ENCODE measurements at regions not wholly inside any gene's neighbourhood (a gene's known extent, or its start where the extent isn't known, plus 50 kb on each side); places are given as distances from the start of the nearest gene placed in this dataset.
"Not testable (repeated sequence)": the region's sequence is repeated elsewhere in the genome, so short reads cannot be mapped to it uniquely, and the experiment has no call there.

GRCh38 chr2:133988316-133988891, 265.5 kb upstream of the MGAT5 start:
- peaks cover 6% of the 10 kb centered on the region for H3K27me3 Mint-ChIP-seq
- DNase-seq (no peak), ATAC-seq (ENCODE audit: low read depth) (no peak)
- H3K27ac Mint-ChIP-seq = no peak overlapping the region
- no peaks in the 10 kb centered on the region for H3K36me3 Mint-ChIP-seq (ENCODE audit: low read depth)
- no peaks in the 10 kb centered on the region for H3K4me1 Mint-ChIP-seq
- intact Hi-C loops (cut with micrococcal nuclease) = no loop called here
- CTCF ChIA-PET = no interaction called here
- no peaks in the 10 kb centered on the region for H3K9me3 Mint-ChIP-seq
- H3K4me3 Mint-ChIP-seq = no peak overlapping the region
- TF ChIP-seq CTCF (IDR thresholded peaks at IDR 0.05) = no peak
- POLR2A ChIA-PET = no interaction called here

- ATAC-seq (ENCODE audit: low read depth) (no peak), DNase-seq (no peak)
- CTCF ChIA-PET = no interaction called here
- no peak for TF ChIP-seq CTCF (IDR thresholded peaks at IDR 0.05)
- intact Hi-C loops (cut with micrococcal nuclease) = no loop called here
- Mint-ChIP-seq H3K9me3 (no peaks in the 10 kb centered on the region), H3K36me3 (ENCODE audit: low read depth) (no peaks in the 10 kb centered on the region), H3K27me3 (peaks cover 4% of the 10 kb centered on the region), H3K27ac (no peak overlapping the region), H3K4me3 (no peak overlapping the region), H3K4me1 (no peaks in the 10 kb centered on the region)
- POLR2A ChIA-PET = no interaction called here
Observed at GRCh38 chr2:133991606-133992168, 262.2 kb upstream of the MGAT5 start.

DNA sequence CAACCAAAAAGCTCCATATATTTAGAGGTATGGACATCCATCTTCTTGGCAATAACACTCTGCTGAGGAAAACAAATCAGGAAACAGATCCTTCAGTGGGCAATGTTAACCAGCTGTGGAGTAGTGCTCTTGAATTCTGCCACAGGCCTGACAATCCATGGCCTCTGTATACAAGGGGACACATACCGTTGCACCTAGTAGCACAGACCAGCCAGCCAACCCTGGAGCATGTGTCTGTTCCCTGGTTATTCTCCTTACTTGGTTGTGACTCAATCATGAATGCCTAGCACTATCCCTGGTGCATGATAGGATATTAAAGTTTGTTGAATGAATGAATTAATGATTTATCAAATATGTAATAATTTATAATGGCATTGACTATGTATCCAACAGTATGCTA, 261.4 kb upstream of the MGAT5 start:
- Mint-ChIP-seq H3K36me3 (ENCODE audit: low read depth) (no peaks in the 10 kb centered on the region), H3K27me3 (peaks cover 2% of the 10 kb centered on the region), H3K4me1 (no peaks in the 10 kb centered on the region), H3K27ac (no peak overlapping the region), H3K9me3 (no peaks in the 10 kb centered on the region), H3K4me3 (no peak overlapping the region)
- POLR2A ChIA-PET = no interaction called here
- DNase-seq (no peak), ATAC-seq (ENCODE audit: low read depth) (no peak)
- no peak for TF ChIP-seq CTCF (IDR thresholded peaks at IDR 0.05)
- CTCF ChIA-PET = no interaction called here
- intact Hi-C loops (cut with micrococcal nuclease) = no loop called here

DNA sequence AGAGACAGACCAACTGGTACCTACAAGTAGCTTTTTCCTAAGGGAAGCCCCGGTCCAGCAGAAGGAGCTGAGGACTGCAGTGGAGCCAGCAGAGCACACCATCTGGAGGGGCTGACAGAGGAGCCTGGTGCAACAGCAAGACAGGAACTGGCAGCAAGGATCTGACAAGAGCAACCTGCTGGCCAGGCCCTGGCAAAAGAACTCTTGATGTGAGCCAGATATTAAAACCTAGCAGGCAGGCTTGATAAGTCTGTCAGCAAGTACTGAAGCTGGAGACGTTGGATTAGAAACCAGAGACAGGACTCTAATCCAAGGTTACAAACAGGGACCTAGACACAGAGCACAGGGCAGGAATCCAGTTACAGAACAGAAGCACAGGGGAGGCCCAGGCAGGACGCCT, 260.7 kb upstream of the MGAT5 start:
- intact Hi-C loops (cut with micrococcal nuclease) = no loop called here
- Mint-ChIP-seq H3K9me3 (no peaks in the 10 kb centered on the region), H3K4me1 (no peaks in the 10 kb centered on the region), H3K27me3 (peaks cover 2% of the 10 kb centered on the region), H3K36me3 (ENCODE audit: low read depth) (no peaks in the 10 kb centered on the region), H3K4me3 (no peak overlapping the region), H3K27ac (no peak overlapping the region)
- DNase-seq (no peak), ATAC-seq (ENCODE audit: low read depth) (no peak)
- POLR2A ChIA-PET = no interaction called here
- CTCF ChIA-PET = no interaction called here
- TF ChIP-seq CTCF (IDR thresholded peaks at IDR 0.05) = no peak

- H3K9me3 Mint-ChIP-seq; H3K36me3 Mint-ChIP-seq (ENCODE audit: low read depth); H3K27ac Mint-ChIP-seq; CTCF ChIA-PET; H3K27me3 Mint-ChIP-seq; H3K4me1 Mint-ChIP-seq; POLR2A ChIA-PET; DNase-seq; intact Hi-C loops (cut with micrococcal nuclease); H3K4me3 Mint-ChIP-seq; ATAC-seq (ENCODE audit: low read depth): not testable (repeated sequence)
Observed at GRCh38 chr2:133998726-133999125, 255.1 kb upstream of the MGAT5 start.

- ATAC-seq (ENCODE audit: low read depth) = no peak
- Mint-ChIP-seq H3K36me3 (ENCODE audit: low read depth) (no peaks in the 10 kb centered on the region), H3K9me3 (no peaks in the 10 kb centered on the region), H3K27ac (no peak overlapping the region), H3K4me3 (no peak overlapping the region), H3K4me1 (no peaks in the 10 kb centered on the region), H3K27me3 (peaks cover 2% of the 10 kb centered on the region)
- intact Hi-C loops (cut with micrococcal nuclease) = no loop called here
- TF ChIP-seq CTCF (IDR thresholded peaks at IDR 0.05) = no peak
- no peak for DNase-seq
- ChIA-PET CTCF (interaction anchor here (0.5 kb wide), 1 partner anchor 244 kb away, joined by 3 read pairs; no protein-coding TSS in a partner anchor), POLR2A (no interaction called here)
Observed at GRCh38 chr2:134002391-134002790, 251.5 kb upstream of the MGAT5 start.

Measured in activated B cell treated with CpG ODN at 0.5 μM for 24 hours (primary cell).